DND-41 (cell line): ENCODE measurements at regions not wholly inside any gene's neighbourhood (a gene's known extent, or its start where the extent isn't known, plus 50 kb on each side); places are given as distances from the start of the nearest gene placed in this dataset.

Experiments used
- ATAC-seq: fragments of 200-7000 bp; cut with Tn5 transposase; 3 replicates; pipeline ENCODE4 v1.9.1; 2021; ENCODE audit warnings: low read depth; ENCODE audit not compliant: insufficient read depth
- DNase-seq: peaks from one replicate; pipeline ENCODE4 v3.0.0-alpha.2; 2020
- H2AFZ ChIP-seq: 2 replicates; pipeline ENCODE4 v1.6.0; 2012; ENCODE audit warnings: low read depth, low read length
- H3K27ac ChIP-seq: 2 replicates; pipeline ENCODE4 v1.5.1; 2012; ENCODE audit warnings: low read length, inconsistent platforms
- H3K27me3 ChIP-seq: fragments of 200-600 bp; sonication (generic); 2 replicates; pipeline ENCODE4 v1.6.0; 2012; ENCODE audit warnings: low read length, mild to moderate bottlenecking, inconsistent platforms; ENCODE audit not compliant: insufficient read depth, poor library complexity
- H3K36me3 ChIP-seq: 2 replicates; pipeline ENCODE4 v1.5.1; 2012; ENCODE audit warnings: low read length, inconsistent platforms; ENCODE audit not compliant: insufficient read depth
- H3K4me1 ChIP-seq: 2 replicates; pipeline ENCODE4 v1.5.1; 2012; ENCODE audit warnings: mild to moderate bottlenecking, low read length; ENCODE audit not compliant: insufficient read depth
- H3K4me2 ChIP-seq: 2 replicates; pipeline ENCODE4 v1.6.0; 2012; ENCODE audit warnings: mild to moderate bottlenecking, moderate library complexity, low read length, inconsistent platforms; ENCODE audit not compliant: insufficient read depth
- H3K4me3 ChIP-seq, 2 experiments: fragments of 200-600 bp in 1 of 2; shearing (Covaris generic) in 1 of 2; 2 replicates each; pipeline ENCODE4 v1.5.1; 2012 to 2016; ENCODE audit warnings: inconsistent platforms in 2 of 2, low read length in 2 of 2, mild to moderate bottlenecking in 2 of 2, low read depth in 1 of 2, moderate library complexity in 1 of 2
- H3K79me2 ChIP-seq: 2 replicates; pipeline ENCODE4 v1.6.0; 2012; ENCODE audit warnings: low read length, inconsistent platforms; ENCODE audit not compliant: insufficient read depth
- H3K9ac ChIP-seq: 2 replicates; pipeline ENCODE4 v1.6.0; 2012; ENCODE audit warnings: low read depth, mild to moderate bottlenecking, inconsistent platforms, low read length, moderate library complexity
- H3K9me3 ChIP-seq: 2 replicates; pipeline ENCODE4 v1.5.1; 2012; ENCODE audit warnings: low read length, moderate library complexity, mild to moderate bottlenecking, inconsistent platforms; ENCODE audit not compliant: insufficient read depth, severe bottlenecking
- H4K20me1 ChIP-seq: 2 replicates; pipeline ENCODE4 v1.6.0; 2012; ENCODE audit warnings: low read length; ENCODE audit not compliant: insufficient read depth
- CTCF ChIP-seq: IDR thresholded peaks from 2 replicates; pipeline ENCODE4 v1.5.1; 2012; ENCODE audit warnings: borderline replicate concordance, low read length, moderate library complexity, mild to moderate bottlenecking; ENCODE audit not compliant: poor library complexity, severe bottlenecking; ENCODE audit errors: extremely low read depth
- EZH2 ChIP-seq: IDR thresholded peaks from 3 replicates; pipeline ENCODE4 v1.6.1; 2012; ENCODE audit warnings: borderline replicate concordance, low read depth, mild to moderate bottlenecking, moderate library complexity, low read length, inconsistent platforms; ENCODE audit not compliant: severe bottlenecking

- no peaks in the 10 kb centered on the region for H3K36me3 ChIP-seq
- H3K27ac ChIP-seq = no peak overlapping the region
- H4K20me1 ChIP-seq = no peaks in the 10 kb centered on the region
- no peaks in the 10 kb centered on the region for H3K9me3 ChIP-seq
- DNase-seq (no peak), ATAC-seq (no peak)
- no peak overlapping the region for H3K4me2 ChIP-seq
- TF ChIP-seq CTCF (no peak), EZH2 (no peak)
- H2AFZ ChIP-seq = no peak overlapping the region
- no peak overlapping the region for H3K4me3 ChIP-seq
- H3K27me3 ChIP-seq = no peaks in the 10 kb centered on the region
- no peaks in the 10 kb centered on the region for H3K79me2 ChIP-seq
- H3K4me1 ChIP-seq = no peaks in the 10 kb centered on the region
- no peak overlapping the region for H3K9ac ChIP-seq
Observed at GRCh38 chrX:25659317-25659716, 478.8 kb upstream of the MAGEB18 start.

GRCh38 chrX:25663701-25664100 is 474.4 kb upstream of the MAGEB18 start:
- DNase-seq (no peak), ATAC-seq (no peak)
- Histone ChIP-seq H3K4me2 (no peak overlapping the region), H3K9ac (no peak overlapping the region), H4K20me1 (no peaks in the 10 kb centered on the region), H3K79me2 (no peaks in the 10 kb centered on the region), H3K4me3 (no peak overlapping the region), H2AFZ (no peak overlapping the region), H3K27me3 (no peaks in the 10 kb centered on the region), H3K36me3 (no peaks in the 10 kb centered on the region), H3K9me3 (no peaks in the 10 kb centered on the region), H3K27ac (no peak overlapping the region), H3K4me1 (no peaks in the 10 kb centered on the region)
- TF ChIP-seq CTCF (no peak), EZH2 (no peak)

- no peak overlapping the region for H2AFZ ChIP-seq
- H3K9me3 ChIP-seq = no peaks in the 10 kb centered on the region
- H3K4me2 ChIP-seq = no peak overlapping the region
- H3K79me2 ChIP-seq = no peaks in the 10 kb centered on the region
- H3K27me3 ChIP-seq = no peaks in the 10 kb centered on the region
- H3K27ac ChIP-seq = no peak overlapping the region
- ATAC-seq = no peak
- no peaks in the 10 kb centered on the region for H4K20me1 ChIP-seq
- no peak for TF ChIP-seq EZH2
- TF ChIP-seq CTCF = no peak
- no peak for DNase-seq
- no peak overlapping the region for H3K9ac ChIP-seq
- H3K4me3 ChIP-seq = no peak overlapping the region
- H3K36me3 ChIP-seq = no peaks in the 10 kb centered on the region
- H3K4me1 ChIP-seq = no peaks in the 10 kb centered on the region
Observed at GRCh38 chrX:25665431-25665830, 472.7 kb upstream of the MAGEB18 start.

- no peaks in the 10 kb centered on the region for H3K36me3 ChIP-seq
- no peak for ATAC-seq
- TF ChIP-seq EZH2 (no peak), CTCF (no peak)
Observed at GRCh38 chrX:25667681-25668080, 470.5 kb upstream of the MAGEB18 start.

More at GRCh38 chrX:25667681-25668080, 470.5 kb upstream of the MAGEB18 start:
- no peaks in the 10 kb centered on the region for H3K27me3 ChIP-seq
- no peak overlapping the region for H2AFZ ChIP-seq
- H3K9ac ChIP-seq = no peak overlapping the region
- no peaks in the 10 kb centered on the region for H3K79me2 ChIP-seq
- H3K4me3 ChIP-seq = no peak overlapping the region
- no peak for DNase-seq
- H3K27ac ChIP-seq = no peak overlapping the region
- no peaks in the 10 kb centered on the region for H3K9me3 ChIP-seq
- no peak overlapping the region for H3K4me2 ChIP-seq
- no peaks in the 10 kb centered on the region for H3K4me1 ChIP-seq
- H4K20me1 ChIP-seq = no peaks in the 10 kb centered on the region
